Loucy (cell line): ENCODE measurements at regions not wholly inside any gene's neighbourhood (a gene's known extent, or its start where the extent isn't known, plus 50 kb on each side); places are given as distances from the start of the nearest gene placed in this dataset.

Experiments
- H2AFZ ChIP-seq: fragments of 200-600 bp; sonication (generic); 2 replicates; pipeline ENCODE4 v1.6.0; 2016; ENCODE audit warnings: antibody characterized with exemption, mild to moderate bottlenecking, low read length, moderate library complexity
- H3F3A ChIP-seq: fragments of 200-600 bp; 2 replicates; pipeline ENCODE4 v1.6.0; 2016; ENCODE audit warnings: antibody characterized with exemption, low read depth, mild to moderate bottlenecking
- H3K27me3 ChIP-seq: fragments of 200-600 bp; sonication (generic); 2 replicates; pipeline ENCODE4 v1.6.1; 2014; ENCODE audit warnings: low read length, mild to moderate bottlenecking; ENCODE audit not compliant: insufficient read depth, poor library complexity, severe bottlenecking
- H3K36me3 ChIP-seq: fragments of 200-600 bp; sonication (generic); 2 replicates; pipeline ENCODE4 v1.6.1; 2016; ENCODE audit warnings: low read length; ENCODE audit not compliant: insufficient read depth
- H3K4me1 ChIP-seq: fragments of 200-600 bp; sonication (generic); 2 replicates; pipeline ENCODE4 v1.5.1; 2014; ENCODE audit warnings: low read length, mild to moderate bottlenecking; ENCODE audit not compliant: insufficient read depth, poor library complexity, severe bottlenecking
- H3K4me2 ChIP-seq: fragments of 200-600 bp; sonication (generic); 2 replicates; pipeline ENCODE4 v1.6.0; 2014; ENCODE audit warnings: antibody characterized with exemption, low read length, low read depth, mild to moderate bottlenecking; ENCODE audit not compliant: poor library complexity, severe bottlenecking
- H3K4me3 ChIP-seq: fragments of 200-600 bp; sonication (generic); 2 replicates; pipeline ENCODE4 v1.5.1; 2014; ENCODE audit warnings: low read length, mild to moderate bottlenecking, mixed read lengths; ENCODE audit not compliant: poor library complexity, severe bottlenecking
- H3K79me2 ChIP-seq: fragments of 200-600 bp; sonication (generic); 2 replicates; pipeline ENCODE4 v1.6.1; 2014; ENCODE audit warnings: low read length; ENCODE audit not compliant: insufficient read depth
- H3K9ac ChIP-seq: fragments of 200-600 bp; sonication (generic); 2 replicates; pipeline ENCODE4 v1.6.0; 2014; ENCODE audit warnings: mild to moderate bottlenecking, low read depth, low read length, moderate library complexity; ENCODE audit not compliant: poor library complexity, severe bottlenecking
- H3K9me2 ChIP-seq: fragments of 200-600 bp; sonication (generic); replicated peaks from 2 replicates; pipeline ENCODE4 v1.6.1; 2016; ENCODE audit warnings: low read depth, low read length, mixed read lengths
- H3K9me3 ChIP-seq: fragments of 200-600 bp; sonication (generic); 2 replicates; pipeline ENCODE4 v1.6.1; 2014; ENCODE audit warnings: mild to moderate bottlenecking, antibody characterized with exemption, low read length, low read depth; ENCODE audit not compliant: insufficient read depth
- H4K20me1 ChIP-seq: fragments of 200-600 bp; sonication (generic); 2 replicates; pipeline ENCODE4 v1.6.0; 2014; ENCODE audit warnings: antibody characterized with exemption, low read length, mild to moderate bottlenecking; ENCODE audit not compliant: insufficient read depth, poor library complexity, severe bottlenecking
- EZH2phosphoT487 ChIP-seq: fragments of 200-600 bp; IDR thresholded peaks from 2 replicates; pipeline ENCODE4 v1.6.1; 2018; ENCODE audit warnings: antibody characterized with exemption, mild to moderate bottlenecking, moderate library complexity, borderline replicate concordance
- TF ChIP-seq, protein P1 (sequence below): fragments of 200-600 bp; sonication (generic); conservative IDR thresholded peaks from 2 replicates; pipeline ENCODE4 v1.5.1; 2014; ENCODE audit warnings: mild to moderate bottlenecking, antibody characterized with exemption, low read length

GRCh38 chr7:3112479-3113134, 68.9 kb upstream of the CARD11 start:
- H3K9ac ChIP-seq: peak overlapping the region; percentile 72
- no peaks in the 10 kb centered on the region for H3K9me3 ChIP-seq

DNA sequence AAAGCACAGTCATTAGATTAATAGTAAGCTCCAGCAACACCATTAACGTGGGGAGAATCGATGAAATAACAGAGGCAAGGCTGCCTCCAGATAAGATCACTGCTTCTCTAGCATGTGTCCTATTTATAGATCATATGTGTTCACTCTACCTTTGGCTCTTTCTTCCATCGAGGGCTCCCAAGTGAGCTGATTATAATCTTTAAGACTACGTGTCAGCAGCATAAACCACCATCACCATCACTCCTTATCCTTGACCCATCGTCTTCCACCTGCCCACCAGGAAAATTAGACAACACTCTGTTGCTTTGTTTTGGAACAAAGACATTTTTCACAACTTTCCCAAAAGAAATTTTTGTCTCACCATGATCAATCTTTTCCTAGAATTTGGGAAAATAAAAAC, 71.2 kb upstream of the CARD11 start:
- TF ChIP-seq EZH2phosphoT487: no peak
- TF ChIP-seq, protein P1, sequence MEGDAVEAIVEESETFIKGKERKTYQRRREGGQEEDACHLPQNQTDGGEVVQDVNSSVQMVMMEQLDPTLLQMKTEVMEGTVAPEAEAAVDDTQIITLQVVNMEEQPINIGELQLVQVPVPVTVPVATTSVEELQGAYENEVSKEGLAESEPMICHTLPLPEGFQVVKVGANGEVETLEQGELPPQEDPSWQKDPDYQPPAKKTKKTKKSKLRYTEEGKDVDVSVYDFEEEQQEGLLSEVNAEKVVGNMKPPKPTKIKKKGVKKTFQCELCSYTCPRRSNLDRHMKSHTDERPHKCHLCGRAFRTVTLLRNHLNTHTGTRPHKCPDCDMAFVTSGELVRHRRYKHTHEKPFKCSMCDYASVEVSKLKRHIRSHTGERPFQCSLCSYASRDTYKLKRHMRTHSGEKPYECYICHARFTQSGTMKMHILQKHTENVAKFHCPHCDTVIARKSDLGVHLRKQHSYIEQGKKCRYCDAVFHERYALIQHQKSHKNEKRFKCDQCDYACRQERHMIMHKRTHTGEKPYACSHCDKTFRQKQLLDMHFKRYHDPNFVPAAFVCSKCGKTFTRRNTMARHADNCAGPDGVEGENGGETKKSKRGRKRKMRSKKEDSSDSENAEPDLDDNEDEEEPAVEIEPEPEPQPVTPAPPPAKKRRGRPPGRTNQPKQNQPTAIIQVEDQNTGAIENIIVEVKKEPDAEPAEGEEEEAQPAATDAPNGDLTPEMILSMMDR: no peak
- H3K4me3 ChIP-seq: no peak overlapping the region
- H2AFZ ChIP-seq: no peak overlapping the region
- H3K27me3 ChIP-seq: no peaks in the 10 kb centered on the region
- H3K79me2 ChIP-seq: no peaks in the 10 kb centered on the region
- H3K4me2 ChIP-seq: peak overlapping the region; percentile 28
- no peaks in the 10 kb centered on the region for H3K9me3 ChIP-seq
- no peaks in the 10 kb centered on the region for H3K9me2 ChIP-seq
- H3K4me1 ChIP-seq: peaks cover 81% of the 10 kb centered on the region
- H3K9ac ChIP-seq: no peak overlapping the region
- H3F3A ChIP-seq: peaks cover 14% of the 10 kb centered on the region
- no peaks in the 10 kb centered on the region for H3K36me3 ChIP-seq
- no peaks in the 10 kb centered on the region for H4K20me1 ChIP-seq

More at GRCh38 chr7:3112479-3113134, 68.9 kb upstream of the CARD11 start:
- Histone ChIP-seq H3K79me2 (no peaks in the 10 kb centered on the region), H3K4me3 (peak overlapping the region; percentile 54), H3K36me3 (no peaks in the 10 kb centered on the region), H2AFZ (peak overlapping the region; percentile 56; the same call in 1 of the 2 replicates), H3K4me2 (peak overlapping the region; percentile 76), H3K27me3 (no peaks in the 10 kb centered on the region), H3F3A (peaks cover 14% of the 10 kb centered on the region), H3K4me1 (peaks cover 85% of the 10 kb centered on the region), H4K20me1 (no peaks in the 10 kb centered on the region), H3K9me2 (no peaks in the 10 kb centered on the region)
- TF ChIP-seq, protein P1: no peak
- TF ChIP-seq EZH2phosphoT487: no peak

GRCh38 chr7:3117081-3117480, 73.4 kb upstream of the CARD11 start:
- no peaks in the 10 kb centered on the region for H4K20me1 ChIP-seq
- peak overlapping the region; percentile 50 for H2AFZ ChIP-seq
- H3K36me3 ChIP-seq: no peaks in the 10 kb centered on the region
- H3F3A ChIP-seq: peaks cover 6% of the 10 kb centered on the region
- H3K79me2 ChIP-seq: no peaks in the 10 kb centered on the region
- peak overlapping the region; percentile 63 for H3K4me3 ChIP-seq
- H3K9me2 ChIP-seq: no peaks in the 10 kb centered on the region
- H3K4me1 ChIP-seq: peaks cover 62% of the 10 kb centered on the region
- H3K9me3 ChIP-seq: no peaks in the 10 kb centered on the region
- no peaks in the 10 kb centered on the region for H3K27me3 ChIP-seq
- no peak for TF ChIP-seq EZH2phosphoT487
- TF ChIP-seq, protein P1: no peak
- H3K9ac ChIP-seq: peak overlapping the region; percentile 61
- H3K4me2 ChIP-seq: peak overlapping the region; percentile 61
